PC-9 (cell line): ENCODE measurements at regions not wholly inside any gene's neighbourhood (a gene's known extent, or its start where the extent isn't known, plus 50 kb on each side); places are given as distances from the start of the nearest gene placed in this dataset.
"Not testable (repeated sequence)": the region's sequence is repeated elsewhere in the genome, so short reads cannot be mapped to it uniquely, and the experiment has no call there.

ENCODE experiments used
- BruUV-seq: library from RNA; stranded (reverse); fragments of 400-500 nt; replicated peaks from 2 replicates; lab custom pipeline; 2021; lab: Mats Ljungman, UMichigan
- CTCF ChIA-PET: fragments of 300-600 bp; sonication (Branson Sonifier 250); formaldehyde crosslinking; loops from one replicate; lab custom pipeline; 2022; ENCODE audit warnings: antibody characterized with exemption; lab: Charles Lee
- POLR2A ChIA-PET: fragments of 300-600 bp; sonication (Branson Sonifier 250); formaldehyde crosslinking; loops from one replicate; lab custom pipeline; 2022; ENCODE audit warnings: antibody characterized with exemption; ENCODE audit not compliant: unreplicated experiment; lab: Charles Lee
- DNase-seq, 2 experiments: peaks; one replicate each; pipeline versions ENCODE4 v3.0.0 to v3.0.0-alpha.2; 2015 to 2022; ENCODE audit warnings: mixed read lengths in 1 of 2
- H2AFZ ChIP-seq: fragments of 200-600 bp; sonication (generic); 2 replicates; pipeline ENCODE4 v1.8.1; 2017; ENCODE audit warnings: antibody characterized with exemption
- H3F3A ChIP-seq: fragments of 200-600 bp; sonication (generic); 2 replicates; pipeline ENCODE4 v1.8.1; 2017; ENCODE audit warnings: antibody characterized with exemption, mild to moderate bottlenecking, low read depth; ENCODE audit not compliant: insufficient read depth
- H3K27ac ChIP-seq: fragments of 200-600 bp; sonication (generic); 2 replicates; pipeline ENCODE4 v1.6.1; 2016; ENCODE audit warnings: mixed run types
- H3K27me3 ChIP-seq: fragments of 200-600 bp; sonication (generic); 2 replicates; pipeline ENCODE4 v1.6.1; 2016; ENCODE audit warnings: low read depth, mixed run types; ENCODE audit not compliant: insufficient read depth
- H3K36me3 ChIP-seq: fragments of 200-600 bp; sonication (generic); 2 replicates; pipeline ENCODE4 v1.6.1; 2016; ENCODE audit warnings: low read depth, mixed run types
- H3K4me1 ChIP-seq: fragments of 200-600 bp; sonication (generic); replicated peaks from 2 replicates; pipeline ENCODE4 v1.6.1; 2016; ENCODE audit warnings: mixed run types; ENCODE audit not compliant: insufficient read depth
- H3K4me2 ChIP-seq: fragments of 200-600 bp; sonication (generic); 2 replicates; pipeline ENCODE4 v1.6.1; 2017; ENCODE audit warnings: mixed run types
- H3K4me3 ChIP-seq: fragments of 200-600 bp; sonication (generic); 2 replicates; pipeline ENCODE4 v1.6.1; 2016; ENCODE audit warnings: mixed run types
- H3K79me2 ChIP-seq: fragments of 200-600 bp; sonication (generic); 2 replicates; pipeline ENCODE4 v1.6.1; 2017; ENCODE audit warnings: low read depth, mixed run types
- H3K9me2 ChIP-seq: fragments of 200-600 bp; sonication (generic); 2 replicates; pipeline ENCODE4 v1.8.1; 2017; ENCODE audit warnings: mild to moderate bottlenecking; ENCODE audit not compliant: insufficient read depth
- H3K9me3 ChIP-seq: fragments of 200-600 bp; sonication (generic); 2 replicates; pipeline ENCODE4 v1.8.1; 2016; ENCODE audit warnings: low read depth; ENCODE audit not compliant: insufficient read depth
- H4K20me1 ChIP-seq: fragments of 200-600 bp; sonication (generic); 2 replicates; pipeline ENCODE4 v1.8.1; 2017; ENCODE audit not compliant: insufficient read depth
- EZH2 ChIP-seq: fragments of 200-600 bp; sonication (generic); IDR thresholded peaks from 2 replicates; pipeline ENCODE4 v1.8.0; 2017; ENCODE audit warnings: antibody characterized with exemption, low read depth
- intact Hi-C: fragments of 100-400 bp; cut with micrococcal nuclease; formaldehyde crosslinking; loops from one replicate; pipeline ENCODE4 v1.10.0; 2022; ENCODE audit not compliant: unreplicated experiment
- TF ChIP-seq, protein P1 (sequence below): fragments of 200-600 bp; sonication (generic); conservative IDR thresholded peaks from 2 replicates; pipeline ENCODE4 v1.6.1; 2017; ENCODE audit warnings: mixed run types, antibody characterized with exemption, mild to moderate bottlenecking, moderate library complexity

DNA sequence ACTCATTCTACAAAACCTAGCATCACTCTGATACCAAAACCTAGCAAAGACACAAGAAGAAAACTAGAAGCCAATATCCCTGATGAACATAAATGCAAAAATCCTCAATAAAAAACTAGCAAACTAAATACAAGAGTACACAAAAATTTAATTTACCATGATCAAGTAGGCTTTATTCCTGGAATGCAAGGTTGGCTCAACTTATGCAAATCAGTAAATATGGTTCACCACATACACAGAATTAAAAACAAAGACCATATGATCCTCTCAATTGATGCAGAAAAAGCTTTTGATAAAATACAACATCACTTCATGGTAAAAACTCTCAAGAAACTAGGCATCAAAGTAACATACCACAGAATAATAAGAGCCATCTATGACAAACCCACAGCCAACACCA, 188.3 kb downstream of the ETAA1 start:
- Histone ChIP-seq H3K9me3 (no peaks in the 10 kb centered on the region; the same call in 1 of the 2 replicates), H3K4me1 (no peaks in the 10 kb centered on the region), H3K4me2 (no peak overlapping the region), H3K36me3 (no peaks in the 10 kb centered on the region), H3K27ac (no peak overlapping the region), H3K79me2 (no peaks in the 10 kb centered on the region), H3K9me2 (peaks cover 6% of the 10 kb centered on the region; the same call in 1 of the 2 replicates), H3K27me3 (no peaks in the 10 kb centered on the region), H3K4me3 (no peak overlapping the region), H2AFZ (no peak overlapping the region), H4K20me1 (no peaks in the 10 kb centered on the region), H3F3A (no peaks in the 10 kb centered on the region)
- ChIA-PET CTCF (no interaction called here), POLR2A (no interaction called here)
- no peak for DNase-seq
- TF ChIP-seq EZH2, result no peak
- no TSS peak for BruUV-seq
- intact Hi-C loops, result no loop called here

DNA sequence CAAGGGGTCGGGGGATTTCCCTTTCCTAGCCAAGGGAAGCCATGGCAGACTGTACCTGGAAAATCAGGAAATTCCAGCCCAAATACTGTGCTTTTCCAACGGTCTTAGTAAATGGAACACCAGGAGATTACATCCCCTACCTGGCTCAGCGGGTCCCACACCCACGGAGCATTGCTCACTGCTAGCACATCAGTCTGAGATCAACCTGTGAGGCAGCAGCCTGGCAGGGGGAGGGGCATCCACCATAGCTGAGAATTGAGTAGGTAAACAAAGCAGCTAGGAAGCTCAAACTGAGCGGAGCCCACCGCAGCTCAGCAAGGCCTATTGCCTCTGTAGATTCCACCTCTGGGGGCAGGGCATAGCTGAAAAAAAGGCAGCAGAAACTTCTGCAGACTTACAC, 192.0 kb downstream of the ETAA1 start:
- H3K79me2 ChIP-seq, H3K9me2 ChIP-seq, H3K4me3 ChIP-seq, H3K27ac ChIP-seq, H3K27me3 ChIP-seq, POLR2A ChIA-PET, H3K4me2 ChIP-seq, CTCF ChIA-PET, H4K20me1 ChIP-seq, DNase-seq, H3F3A ChIP-seq, H3K4me1 ChIP-seq, H2AFZ ChIP-seq, H3K36me3 ChIP-seq, H3K9me3 ChIP-seq, intact Hi-C loops, BruUV-seq: not testable (repeated sequence)

DNA sequence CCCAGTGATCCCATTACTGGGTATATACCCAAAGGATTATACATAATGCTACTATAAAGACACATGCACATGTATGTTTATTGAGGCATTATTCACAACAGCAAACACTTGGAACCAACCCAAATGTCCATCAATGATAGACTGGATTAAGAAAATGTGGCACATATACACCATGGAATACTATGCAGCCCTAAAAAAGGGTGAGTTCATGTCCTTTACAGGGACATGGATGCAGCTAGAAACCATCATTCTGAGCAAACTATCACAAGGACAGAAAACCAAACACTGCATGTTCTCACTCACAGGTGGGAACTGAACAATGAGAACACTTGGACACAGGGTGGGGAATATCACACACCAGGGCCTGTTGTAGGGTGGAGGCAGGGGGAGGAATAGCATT, 197.4 kb downstream of the ETAA1 start:
- H3K9me2 ChIP-seq, H3K27me3 ChIP-seq, H3K4me1 ChIP-seq, H3K36me3 ChIP-seq, H3K79me2 ChIP-seq, H3K27ac ChIP-seq, H3K4me2 ChIP-seq, H3F3A ChIP-seq, H3K4me3 ChIP-seq, H2AFZ ChIP-seq, CTCF ChIA-PET, H4K20me1 ChIP-seq, DNase-seq, intact Hi-C loops, BruUV-seq, H3K9me3 ChIP-seq, POLR2A ChIA-PET: not testable (repeated sequence)

DNA sequence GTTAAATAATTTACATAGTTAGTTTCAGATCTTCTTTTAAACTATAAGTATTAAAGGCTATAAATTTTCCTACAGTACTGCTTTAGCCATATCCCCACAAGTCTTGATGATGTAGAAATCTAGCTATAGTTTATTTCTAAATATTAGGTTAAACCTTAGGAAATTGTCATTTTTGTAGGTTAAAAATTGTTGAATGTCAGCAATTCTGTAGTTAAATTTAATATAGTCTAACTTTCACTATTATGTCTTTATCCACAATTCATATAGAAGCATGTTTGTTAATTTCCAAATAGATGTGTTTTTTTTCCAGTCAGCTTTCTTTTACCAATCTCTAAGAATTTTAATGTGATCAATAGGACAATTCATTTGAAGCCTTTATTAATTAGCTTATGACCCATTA, 199.7 kb downstream of the ETAA1 start:
- Histone ChIP-seq H3K4me3 (no peak overlapping the region), H3K9me2 (0 out of 2 replicates have a peak, but pooled peaks cover 6% of the 10 kb centered on the region), H3K9me3 (no peaks in the 10 kb centered on the region), H3K4me1 (no peaks in the 10 kb centered on the region), H4K20me1 (no peaks in the 10 kb centered on the region), H3K27me3 (no peaks in the 10 kb centered on the region), H3K4me2 (no peak overlapping the region), H3F3A (no peaks in the 10 kb centered on the region), H3K36me3 (no peaks in the 10 kb centered on the region), H3K79me2 (no peaks in the 10 kb centered on the region), H3K27ac (no peak overlapping the region), H2AFZ (no peak overlapping the region)
- CTCF ChIA-PET, result no interaction called here
- no TSS peak for BruUV-seq
- POLR2A ChIA-PET, result no interaction called here
- TF ChIP-seq EZH2, result no peak
- TF ChIP-seq, protein P1, sequence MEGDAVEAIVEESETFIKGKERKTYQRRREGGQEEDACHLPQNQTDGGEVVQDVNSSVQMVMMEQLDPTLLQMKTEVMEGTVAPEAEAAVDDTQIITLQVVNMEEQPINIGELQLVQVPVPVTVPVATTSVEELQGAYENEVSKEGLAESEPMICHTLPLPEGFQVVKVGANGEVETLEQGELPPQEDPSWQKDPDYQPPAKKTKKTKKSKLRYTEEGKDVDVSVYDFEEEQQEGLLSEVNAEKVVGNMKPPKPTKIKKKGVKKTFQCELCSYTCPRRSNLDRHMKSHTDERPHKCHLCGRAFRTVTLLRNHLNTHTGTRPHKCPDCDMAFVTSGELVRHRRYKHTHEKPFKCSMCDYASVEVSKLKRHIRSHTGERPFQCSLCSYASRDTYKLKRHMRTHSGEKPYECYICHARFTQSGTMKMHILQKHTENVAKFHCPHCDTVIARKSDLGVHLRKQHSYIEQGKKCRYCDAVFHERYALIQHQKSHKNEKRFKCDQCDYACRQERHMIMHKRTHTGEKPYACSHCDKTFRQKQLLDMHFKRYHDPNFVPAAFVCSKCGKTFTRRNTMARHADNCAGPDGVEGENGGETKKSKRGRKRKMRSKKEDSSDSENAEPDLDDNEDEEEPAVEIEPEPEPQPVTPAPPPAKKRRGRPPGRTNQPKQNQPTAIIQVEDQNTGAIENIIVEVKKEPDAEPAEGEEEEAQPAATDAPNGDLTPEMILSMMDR, result no peak
- intact Hi-C loops, result no loop called here
- no peak for DNase-seq
